B cell (primary cell): ENCODE measurements at regions not wholly inside any gene's neighbourhood (a gene's known extent, or its start where the extent isn't known, plus 50 kb on each side); places are given as distances from the start of the nearest gene placed in this dataset.

ENCODE experiments used
- ATAC-seq: fragments of 200-7000 bp; cut with Tn5 transposase; one replicate; pipeline ENCODE4 v1.10.0; 2021; ENCODE audit warnings: low read depth, mild to moderate bottlenecking, moderate number of reproducible peaks, moderate library complexity
- CTCF ChIA-PET: fragments of 350-600 bp; sonication (Branson Sonifier 250); formaldehyde crosslinking; loops from one replicate; lab custom pipeline; 2021; ENCODE audit warnings: antibody characterized with exemption, inconsistent platforms; lab: Charles Lee
- POLR2A ChIA-PET: fragments of 350-600 bp; sonication (Branson Sonifier 250); formaldehyde crosslinking; loops from one replicate; lab custom pipeline; 2021; ENCODE audit warnings: antibody characterized with exemption; lab: Charles Lee
- DNase-seq: peaks from one replicate; pipeline ENCODE4 v3.0.0; 2013
- H2AFZ ChIP-seq: 2 replicates; pipeline ENCODE4 v1.6.1; 2012; ENCODE audit warnings: mild to moderate bottlenecking, low read depth, low read length; ENCODE audit not compliant: insufficient read depth, poor library complexity, severe bottlenecking
- H3K27ac ChIP-seq, 2 donors: 1 replicate in 1 of 2; 2 replicates in 1 of 2; pipeline ENCODE4 v1.5.1; 2012 to 2013; ENCODE audit warnings: low read length in 2 of 2, mild to moderate bottlenecking in 2 of 2, moderate library complexity in 1 of 2
- H3K27me3 ChIP-seq, 4 experiments: fragments of 200-600 bp in 1 of 4; sonication (generic) in 1 of 4; replicated peaks in 1 of 4; 1 replicate in 2 of 4; 2 replicates in 2 of 4; pipeline versions ENCODE4 v1.6.1 to v1.7.0; 2013 to 2016; ENCODE audit warnings: low read length in 3 of 4, mild to moderate bottlenecking in 2 of 4, mixed read lengths in 1 of 4, moderate library complexity in 1 of 4; ENCODE audit not compliant: insufficient read depth in 4 of 4, control insufficient read depth in 3 of 4; ENCODE audit errors: control extremely low read depth in 1 of 4
- H3K36me3 ChIP-seq, 2 experiments: replicated peaks in 1 of 2; 1 replicate in 1 of 2; 2 replicates in 1 of 2; pipeline versions ENCODE4 v1.6.1 to v1.7.1; 2013; ENCODE audit warnings: low read length in 1 of 2; ENCODE audit not compliant: insufficient read depth in 2 of 2, control insufficient read depth in 1 of 2; ENCODE audit errors: control extremely low read depth in 1 of 2, extremely low read depth in 1 of 2
- H3K4me1 ChIP-seq, 2 donors: fragments of 200-600 bp in 1 of 2; sonication (generic) in 1 of 2; 1 replicate in 1 of 2; 2 replicates in 1 of 2; pipeline versions ENCODE4 v1.5.1 to v1.6.1; 2013 to 2017; ENCODE audit warnings: low read length in 2 of 2; ENCODE audit not compliant: control insufficient read depth in 2 of 2, insufficient read depth in 2 of 2
- H3K4me2 ChIP-seq: replicated peaks from 2 replicates; pipeline ENCODE3; 2012; ENCODE audit warnings: mild to moderate bottlenecking, low read depth, low read length; ENCODE audit not compliant: poor library complexity, severe bottlenecking
- H3K4me3 ChIP-seq, 5 experiments: fragments of 200-600 bp in 1 of 5; sonication (generic) in 1 of 5; 1 replicate in 3 of 5; 2 replicates in 2 of 5; pipeline versions ENCODE4 v1.5.1 to v1.7.0; 2011 to 2016; ENCODE audit warnings: low read length in 4 of 5, mild to moderate bottlenecking in 4 of 5, low read depth in 2 of 5, control low read depth in 1 of 5, moderate library complexity in 1 of 5; ENCODE audit not compliant: insufficient read depth in 1 of 5; ENCODE audit errors: control extremely low read depth in 1 of 5, extremely low read depth in 1 of 5
- H3K79me2 ChIP-seq: fragments of 200-600 bp; sonication (generic); one replicate; pipeline ENCODE4 v1.6.0; 2016; ENCODE audit warnings: low read length; ENCODE audit not compliant: control insufficient read depth, insufficient read depth
- H3K9ac ChIP-seq: fragments of 200-600 bp; sonication (generic); 2 replicates; pipeline ENCODE4 v1.6.1; 2017; ENCODE audit warnings: mild to moderate bottlenecking, low read length, moderate library complexity
- H3K9me3 ChIP-seq, 3 donors: one replicate each; pipeline versions ENCODE4 v1.6.1 to v1.7.1; 2013; ENCODE audit warnings: low read length in 2 of 3; ENCODE audit not compliant: control insufficient read depth in 2 of 3, insufficient read depth in 1 of 3; ENCODE audit errors: control extremely low read depth in 1 of 3
- H4K20me1 ChIP-seq: 2 replicates; pipeline ENCODE4 v1.6.0; 2012; ENCODE audit warnings: mild to moderate bottlenecking, low read length; ENCODE audit not compliant: insufficient read depth, control insufficient read depth, poor library complexity, severe bottlenecking
- H3K27ac Mint-ChIP-seq: one replicate; pipeline ENCODE4 v1.8.0; 2021; ENCODE audit warnings: mixed read lengths
- H3K27me3 Mint-ChIP-seq: one replicate; pipeline ENCODE4 v1.8.0; 2021; ENCODE audit warnings: mixed read lengths
- H3K4me1 Mint-ChIP-seq: one replicate; pipeline ENCODE4 v1.8.0; 2021; ENCODE audit warnings: mixed read lengths
- H3K4me3 Mint-ChIP-seq: one replicate; pipeline ENCODE4 v1.8.0; 2021; ENCODE audit warnings: mixed read lengths
- H3K9me3 Mint-ChIP-seq: one replicate; pipeline ENCODE4 v1.8.0; 2022; ENCODE audit warnings: mixed read lengths; ENCODE audit not compliant: insufficient read depth
- CTCF ChIP-seq: fragments of 200-600 bp; IDR thresholded peaks from one replicate; pipeline ENCODE4 v1.8.0; 2022; ENCODE audit warnings: antibody characterized with exemption, mild to moderate bottlenecking
- EZH2 ChIP-seq: IDR thresholded peaks from 2 replicates; pipeline ENCODE4 v1.6.1; 2012; ENCODE audit warnings: borderline replicate concordance, low read depth, mild to moderate bottlenecking, moderate library complexity, low read length; ENCODE audit not compliant: insufficient read depth, poor library complexity, severe bottlenecking
- WGBS: methylation state at CpG from one replicate; pipeline ENCODE4 v1.1.5; 2013; ENCODE audit warnings: missing lambda C conversion rate; ENCODE audit not compliant: insufficient coverage; 5-methylcytosine and 5-hydroxymethylcytosine counted together
- intact Hi-C: fragments of 100-400 bp; cut with micrococcal nuclease; formaldehyde crosslinking; loops from one replicate; pipeline ENCODE4 v1.10.0; 2022

GRCh38 chr14:86714575-86714974, 1184.6 kb downstream of the FLRT2 start:
- Histone ChIP-seq H3K27ac (no peak overlapping the region), H3K36me3 (no peaks in the 10 kb centered on the region), H3K4me3 (no peak overlapping the region), H3K9ac (no peak overlapping the region), H3K79me2 (no peaks in the 10 kb centered on the region), H4K20me1 (no peaks in the 10 kb centered on the region), H3K27me3 (no peaks in the 10 kb centered on the region), H2AFZ (no peak overlapping the region), H3K9me3 (no peaks in the 10 kb centered on the region), H3K4me2 (no peak overlapping the region), H3K4me1 (no peaks in the 10 kb centered on the region)
- Mint-ChIP-seq H3K27me3 (no peaks in the 10 kb centered on the region), H3K4me3 (no peak overlapping the region), H3K4me1 (no peaks in the 10 kb centered on the region), H3K27ac (no peak overlapping the region), H3K9me3 (no peaks in the 10 kb centered on the region)
- ATAC-seq, result no peak
- ChIA-PET CTCF (no interaction called here), POLR2A (no interaction called here)
- intact Hi-C loops, result no loop called here
- no peak for DNase-seq
- TF ChIP-seq EZH2 (no peak), CTCF (no peak)

GRCh38 chr14:86714153-86714552, 1184.2 kb downstream of the FLRT2 start:
- no peak overlapping the region for H3K4me2 ChIP-seq
- intact Hi-C loops, result no loop called here
- Mint-ChIP-seq H3K9me3 (no peaks in the 10 kb centered on the region), H3K4me1 (no peaks in the 10 kb centered on the region), H3K27me3 (no peaks in the 10 kb centered on the region), H3K27ac (no peak overlapping the region), H3K4me3 (no peak overlapping the region)
- H3K9me3 ChIP-seq, result no peaks in the 10 kb centered on the region
- no peak for DNase-seq
- no peak for TF ChIP-seq CTCF
- TF ChIP-seq EZH2, result no peak
- H3K27me3 ChIP-seq, result no peaks in the 10 kb centered on the region
- H3K4me1 ChIP-seq, result no peaks in the 10 kb centered on the region
- no peaks in the 10 kb centered on the region for H4K20me1 ChIP-seq
- H2AFZ ChIP-seq, result no peak overlapping the region
- ChIA-PET CTCF (no interaction called here), POLR2A (no interaction called here)
- no peak overlapping the region for H3K27ac ChIP-seq
- H3K4me3 ChIP-seq, result no peak overlapping the region
- no peak overlapping the region for H3K9ac ChIP-seq
- no peaks in the 10 kb centered on the region for H3K36me3 ChIP-seq
- ATAC-seq, result no peak
- H3K79me2 ChIP-seq, result no peaks in the 10 kb centered on the region
- 83% methylated on average over 2 of the region's 2 CpGs for WGBS
